ENCODE measurements at regions not wholly inside any gene's neighbourhood (a gene's known extent, or its start where the extent isn't known, plus 50 kb on each side); places are given as distances from the start of the nearest gene placed in this dataset.

- H3K27me3 Mint-ChIP-seq (ENCODE audit: low read depth), result no peaks in the 10 kb centered on the region
- H3K4me1 Mint-ChIP-seq (ENCODE audit: low read depth), result no peaks in the 10 kb centered on the region
Measured at GRCh38 chr12:92582475-92582874, 120.3 kb upstream of the PLEKHG7 start.

GRCh38 chr12:92581604-92582003, 121.2 kb upstream of the PLEKHG7 start:
- Mint-ChIP-seq H3K4me1 (ENCODE audit: low read depth) (no peaks in the 10 kb centered on the region), H3K4me3 (no peak overlapping the region), H3K27me3 (ENCODE audit: low read depth) (no peaks in the 10 kb centered on the region), H3K9me3 (peaks cover 11% of the 10 kb centered on the region), H3K36me3 (ENCODE audit: insufficient read depth) (no peaks in the 10 kb centered on the region)
- DNase-seq, result no peak
- ATAC-seq, result no peak

More at GRCh38 chr12:92582475-92582874, 120.3 kb upstream of the PLEKHG7 start:
- Mint-ChIP-seq H3K9me3 (peaks cover 11% of the 10 kb centered on the region), H3K4me3 (no peak overlapping the region), H3K36me3 (ENCODE audit: insufficient read depth) (no peaks in the 10 kb centered on the region)
- no peak for DNase-seq
- ATAC-seq, result no peak

- Mint-ChIP-seq H3K27me3 (ENCODE audit: low read depth) (no peaks in the 10 kb centered on the region), H3K36me3 (ENCODE audit: insufficient read depth) (no peaks in the 10 kb centered on the region), H3K9me3 (peaks cover 3% of the 10 kb centered on the region), H3K4me3 (no peak overlapping the region), H3K4me1 (ENCODE audit: low read depth) (peaks cover 9% of the 10 kb centered on the region)
- no peak for DNase-seq
- ATAC-seq, result no peak
Measured at GRCh38 chr12:92574911-92575570, 127.7 kb upstream of the PLEKHG7 start.

GRCh38 chr12:92574051-92574783, 128.6 kb upstream of the PLEKHG7 start:
- Mint-ChIP-seq H3K9me3 (peaks cover 3% of the 10 kb centered on the region), H3K36me3 (ENCODE audit: insufficient read depth) (no peaks in the 10 kb centered on the region), H3K27me3 (ENCODE audit: low read depth) (no peaks in the 10 kb centered on the region), H3K4me3 (no peak overlapping the region), H3K4me1 (ENCODE audit: low read depth) (peaks cover 9% of the 10 kb centered on the region)
- no peak for DNase-seq
- no peak for ATAC-seq

- H3K36me3 Mint-ChIP-seq (ENCODE audit: insufficient read depth), result no peaks in the 10 kb centered on the region
- ATAC-seq (no peak), DNase-seq (no peak)
- peaks cover 11% of the 10 kb centered on the region for H3K4me1 Mint-ChIP-seq (ENCODE audit: low read depth)
- H3K9me3 Mint-ChIP-seq, result peaks cover 3% of the 10 kb centered on the region
- no peak overlapping the region for H3K4me3 Mint-ChIP-seq
- no peaks in the 10 kb centered on the region for H3K27me3 Mint-ChIP-seq (ENCODE audit: low read depth)
Measured at GRCh38 chr12:92573104-92573503, 129.7 kb upstream of the PLEKHG7 start.

GRCh38 chr12:92571844-92572543, 130.8 kb upstream of the PLEKHG7 start:
- H3K9me3 Mint-ChIP-seq, result peaks cover 9% of the 10 kb centered on the region
- no peak overlapping the region for H3K4me3 Mint-ChIP-seq
- DNase-seq, result no peak
- peaks cover 19% of the 10 kb centered on the region for H3K4me1 Mint-ChIP-seq (ENCODE audit: low read depth)
- H3K36me3 Mint-ChIP-seq (ENCODE audit: insufficient read depth), result peaks cover 4% of the 10 kb centered on the region
- no peak for ATAC-seq
- no peaks in the 10 kb centered on the region for H3K27me3 Mint-ChIP-seq (ENCODE audit: low read depth)

- Mint-ChIP-seq H3K4me3 (no peak overlapping the region), H3K4me1 (ENCODE audit: low read depth) (peaks cover 27% of the 10 kb centered on the region), H3K27me3 (ENCODE audit: low read depth) (no peaks in the 10 kb centered on the region), H3K36me3 (ENCODE audit: insufficient read depth) (peaks cover 5% of the 10 kb centered on the region), H3K9me3 (peaks cover 10% of the 10 kb centered on the region)
- no peak for DNase-seq
- ATAC-seq, result no peak
Measured at GRCh38 chr12:92571169-92571568, 131.6 kb upstream of the PLEKHG7 start.

GRCh38 chr12:92570056-92570753, 132.6 kb upstream of the PLEKHG7 start:
- peaks cover 16% of the 10 kb centered on the region for H3K9me3 Mint-ChIP-seq
- H3K4me1 Mint-ChIP-seq (ENCODE audit: low read depth), result peaks cover 29% of the 10 kb centered on the region
- peaks cover 5% of the 10 kb centered on the region for H3K36me3 Mint-ChIP-seq (ENCODE audit: insufficient read depth)
- H3K4me3 Mint-ChIP-seq, result no peak overlapping the region
- peak; percentile 86 to 89 for ATAC-seq
- no peaks in the 10 kb centered on the region for H3K27me3 Mint-ChIP-seq (ENCODE audit: low read depth)
- peak; percentile 34 for DNase-seq

- peaks cover 5% of the 10 kb centered on the region for H3K36me3 Mint-ChIP-seq (ENCODE audit: insufficient read depth)
- peaks cover 21% of the 10 kb centered on the region for H3K9me3 Mint-ChIP-seq
- no peak overlapping the region for H3K4me3 Mint-ChIP-seq
- H3K4me1 Mint-ChIP-seq (ENCODE audit: low read depth), result peaks cover 36% of the 10 kb centered on the region
- no peak for ATAC-seq
- no peak for DNase-seq
- no peaks in the 10 kb centered on the region for H3K27me3 Mint-ChIP-seq (ENCODE audit: low read depth)
Measured at GRCh38 chr12:92568691-92569090, 134.1 kb upstream of the PLEKHG7 start.

- H3K27me3 Mint-ChIP-seq (ENCODE audit: low read depth), result no peaks in the 10 kb centered on the region
- H3K4me1 Mint-ChIP-seq (ENCODE audit: low read depth), result peaks cover 45% of the 10 kb centered on the region
- H3K4me3 Mint-ChIP-seq, result no peak overlapping the region
- peaks cover 18% of the 10 kb centered on the region for H3K9me3 Mint-ChIP-seq
- DNase-seq (no peak), ATAC-seq (no peak)
- peaks cover 10% of the 10 kb centered on the region for H3K36me3 Mint-ChIP-seq (ENCODE audit: insufficient read depth)
Measured at GRCh38 chr12:92566448-92567019, 136.3 kb upstream of the PLEKHG7 start.

GRCh38 chr12:92563819-92564218, 139.0 kb upstream of the PLEKHG7 start:
- Mint-ChIP-seq H3K4me1 (ENCODE audit: low read depth) (peaks cover 60% of the 10 kb centered on the region), H3K36me3 (ENCODE audit: insufficient read depth) (peaks cover 13% of the 10 kb centered on the region), H3K4me3 (no peak overlapping the region), H3K9me3 (peaks cover 23% of the 10 kb centered on the region), H3K27me3 (ENCODE audit: low read depth) (no peaks in the 10 kb centered on the region)
- no peak for DNase-seq
- no peak for ATAC-seq

- Mint-ChIP-seq H3K9me3 (peaks cover 21% of the 10 kb centered on the region), H3K4me3 (no peak overlapping the region), H3K4me1 (ENCODE audit: low read depth) (peaks cover 65% of the 10 kb centered on the region), H3K36me3 (ENCODE audit: insufficient read depth) (peaks cover 11% of the 10 kb centered on the region), H3K27me3 (ENCODE audit: low read depth) (no peaks in the 10 kb centered on the region)
- ATAC-seq, result no peak
- DNase-seq, result no peak
Measured at GRCh38 chr12:92562063-92562734, 140.6 kb upstream of the PLEKHG7 start.

- peaks cover 65% of the 10 kb centered on the region for H3K4me1 Mint-ChIP-seq (ENCODE audit: low read depth)
- H3K4me3 Mint-ChIP-seq, result peak overlapping the region; percentile 6
- H3K27me3 Mint-ChIP-seq (ENCODE audit: low read depth), result no peaks in the 10 kb centered on the region
- ATAC-seq, result no peak
- peaks cover 10% of the 10 kb centered on the region for H3K36me3 Mint-ChIP-seq (ENCODE audit: insufficient read depth)
- peaks cover 23% of the 10 kb centered on the region for H3K9me3 Mint-ChIP-seq
- no peak for DNase-seq
Measured at GRCh38 chr12:92561543-92561899, 141.3 kb upstream of the PLEKHG7 start.

Measured in activated T-cell treated with anti-CD3 and anti-CD28 coated beads, Interleukin-2, amount 50 U/mL, for 4 hours (primary cell).